Head of caudate nucleus (tissue), 42 donors: ENCODE measurements at regions not wholly inside any gene's neighbourhood (a gene's known extent, or its start where the extent isn't known, plus 50 kb on each side); places are given as distances from the start of the nearest gene placed in this dataset.
A peak's percentile ranks its signal among the peaks of the same experiment; 100 is the strongest.

Experiments used
- DNase-seq, 42 donors: peaks; one replicate each; pipeline versions ENCODE4 v3.0.0 to v3.0.0-alpha.2; 2020 to 2021; ENCODE audit warnings: mixed read lengths in 7 of 42
- intact Hi-C: fragments of 100-400 bp; cut with DNase I; formaldehyde crosslinking; loops from one replicate; pipeline ENCODE4 v1.15.0; 2022

DNA sequence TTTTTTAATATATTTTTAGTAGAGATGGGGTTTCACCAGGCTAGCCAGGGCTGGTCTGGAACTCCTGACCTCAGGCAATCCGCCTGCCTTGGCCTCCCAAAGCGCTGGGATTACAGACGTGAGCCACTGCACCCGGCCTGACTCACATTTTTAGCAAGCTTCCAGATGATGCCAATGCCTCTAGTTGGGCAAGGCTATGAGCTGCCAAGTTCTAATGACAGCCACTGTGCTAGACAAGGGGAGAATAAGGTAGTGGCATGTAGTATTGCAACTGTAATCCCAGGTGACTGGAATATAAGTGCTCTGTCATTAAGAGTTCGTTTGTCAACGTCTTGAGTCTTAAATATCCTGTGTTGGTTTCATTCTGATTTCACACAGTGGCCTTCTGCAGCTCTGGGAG, 96.7 kb downstream of the SLIT2 start:
- intact Hi-C loops, result no loop called here
- no peak for DNase-seq

DNA sequence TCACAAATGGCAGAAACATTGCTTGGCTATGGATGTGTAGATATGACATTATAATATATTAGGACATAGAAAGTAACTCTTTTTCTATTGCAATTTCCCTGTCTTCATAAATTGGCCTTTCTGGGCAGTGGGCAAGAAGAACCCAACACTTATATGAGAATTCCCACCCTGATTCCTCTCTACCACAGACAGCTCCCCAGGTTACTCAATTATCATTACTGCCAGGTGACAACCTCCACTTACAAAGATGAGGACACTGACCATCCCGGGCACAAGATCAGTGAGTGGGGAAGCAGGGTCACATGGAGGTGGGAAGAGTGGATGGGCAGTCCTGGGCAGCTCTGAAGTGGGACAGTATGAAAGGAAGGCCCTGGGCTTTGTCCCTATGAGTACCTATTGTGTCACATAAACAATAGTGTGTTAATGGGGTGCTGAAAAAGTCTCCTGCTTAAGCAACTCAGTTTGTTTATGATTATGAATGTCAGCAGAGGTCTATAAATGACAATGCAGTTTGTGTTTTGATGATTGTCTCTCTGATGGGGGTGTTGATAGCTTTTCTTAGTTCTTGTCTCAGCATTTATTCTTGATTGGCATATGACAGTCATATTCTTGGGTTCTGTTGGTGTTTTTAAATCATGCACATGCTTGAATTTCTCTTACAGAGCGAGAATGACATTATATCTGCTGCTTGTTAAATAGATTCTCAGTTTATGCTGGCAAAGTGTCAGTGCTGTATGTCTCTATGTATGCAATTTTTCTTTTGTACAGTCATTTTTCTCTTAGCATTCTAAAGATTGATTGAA, 99.9 kb downstream of the SLIT2 start:
- intact Hi-C loops, result no loop called here
- DNase-seq, result no peak

DNA sequence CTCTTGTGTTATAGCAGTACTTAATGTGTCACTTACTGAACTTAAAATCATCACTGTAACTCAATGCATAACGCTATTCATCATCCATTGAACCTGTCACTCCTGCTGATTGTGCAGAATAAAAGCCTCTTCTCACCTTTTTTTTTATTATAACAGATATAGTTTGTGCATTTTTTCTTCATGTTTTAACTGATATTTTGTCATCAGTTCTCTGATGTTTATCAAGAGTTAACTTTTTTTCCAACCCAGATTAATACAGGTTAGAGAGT, 100.4 kb downstream of the SLIT2 start:
- intact Hi-C loops, result no loop called here

DNA sequence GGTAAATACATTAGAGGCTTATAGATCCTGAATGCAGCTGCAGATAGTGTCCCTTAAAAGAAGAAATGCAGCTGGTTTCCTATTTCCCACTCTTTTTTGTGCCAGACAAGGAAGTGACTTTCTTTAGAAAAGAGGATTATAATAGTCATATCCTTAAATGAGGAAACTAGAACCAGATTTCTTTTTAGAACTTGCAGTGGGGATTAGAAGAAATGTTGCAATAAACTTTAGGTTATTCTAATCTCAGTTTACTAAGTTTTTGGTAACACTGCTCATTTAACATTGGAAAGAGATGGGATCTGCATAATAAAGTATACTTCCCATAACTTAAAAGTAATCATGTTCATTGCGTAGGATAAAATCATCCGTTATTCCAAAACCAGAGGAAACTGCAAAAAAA, 101.9 kb downstream of the SLIT2 start:
- DNase-seq, result no peak
- intact Hi-C loops, result no loop called here

More for the DNA sequence above, 100.4 kb downstream of the SLIT2 start:
- DNase-seq, result no peak

DNA sequence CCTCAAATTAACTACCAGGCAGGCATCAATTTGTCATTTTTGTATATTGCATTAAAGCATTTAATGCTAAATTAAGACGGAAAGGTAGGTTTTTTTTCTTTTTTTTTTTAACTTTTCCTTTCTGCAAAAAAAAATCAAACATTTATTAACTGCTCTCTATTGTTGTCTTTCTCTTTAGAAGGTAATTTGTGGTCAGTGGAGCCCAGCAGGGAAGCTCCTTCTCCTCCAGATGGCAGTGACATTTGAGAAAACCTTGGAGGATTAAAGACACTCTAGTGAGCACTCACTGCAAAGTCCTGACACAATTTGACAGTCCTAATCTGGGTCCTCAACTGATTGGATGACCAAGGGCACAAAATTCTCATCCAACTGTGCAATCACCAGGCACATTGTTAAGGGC, 102.4 kb downstream of the SLIT2 start:
- intact Hi-C loops, result no loop called here
- no peak for DNase-seq

DNA sequence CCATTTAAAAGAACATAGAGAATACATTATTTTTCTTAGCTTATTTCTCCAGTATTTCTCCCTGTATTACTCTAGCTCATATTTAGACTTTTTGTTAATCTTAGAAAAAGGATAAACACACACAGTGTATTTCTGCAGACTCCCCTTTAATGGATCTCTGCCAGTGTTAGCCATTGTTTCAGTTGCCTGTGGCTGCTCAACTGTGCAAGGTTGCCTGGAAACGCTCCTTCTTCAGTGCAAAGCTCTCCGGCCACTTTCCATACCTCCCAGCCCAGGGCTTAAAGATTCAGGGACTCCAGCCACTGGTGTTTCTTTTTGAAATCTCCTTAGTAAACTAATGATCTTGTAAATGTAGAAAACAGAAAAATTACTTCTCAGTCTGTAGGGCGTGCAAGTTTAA, 104.9 kb downstream of the SLIT2 start:
- peak in 28 of 42 donors; percentile 18 to 78 (median 48) for DNase-seq
- intact Hi-C loops, result no loop called here

DNA sequence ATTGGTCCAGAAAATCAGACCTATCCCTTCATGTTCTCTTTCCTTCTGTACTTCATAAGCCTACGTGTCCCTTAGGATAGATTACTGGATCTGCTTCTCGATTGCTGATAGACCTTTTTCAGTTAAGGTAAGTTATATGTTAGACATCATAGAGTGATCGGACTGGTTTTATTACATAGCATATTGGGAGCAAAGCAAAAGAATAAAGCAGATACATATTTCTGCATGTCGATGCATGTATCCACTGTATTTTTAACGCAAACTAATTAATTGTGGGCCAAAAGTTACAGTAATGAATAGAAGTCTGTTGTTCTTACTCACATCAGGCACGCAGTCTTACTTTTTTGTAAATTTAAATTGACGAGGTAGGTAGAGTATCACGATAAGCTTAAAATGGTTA, 106.4 kb downstream of the SLIT2 start:
- intact Hi-C loops, result no loop called here

DNA sequence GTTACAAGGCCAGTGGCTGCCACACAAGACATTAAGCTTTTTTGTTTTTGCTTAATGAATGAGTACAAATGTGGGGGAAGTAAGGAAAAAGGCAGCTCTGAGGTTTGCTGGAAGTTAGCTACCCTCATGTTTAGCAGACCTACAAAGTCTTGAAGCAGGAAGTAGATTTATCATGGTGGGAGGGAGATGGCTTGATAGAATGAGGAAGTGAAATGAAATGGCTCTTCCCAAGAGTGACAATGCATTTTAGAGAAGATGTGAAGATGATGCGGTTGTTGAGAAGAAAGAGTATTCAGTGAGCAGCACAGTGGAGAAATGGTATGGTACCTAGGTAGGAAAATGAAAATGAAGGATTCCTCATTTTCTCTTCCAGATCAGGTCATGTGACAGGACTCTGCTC, 108.0 kb downstream of the SLIT2 start:
- DNase-seq, result no peak
- intact Hi-C loops, result no loop called here

More for the DNA sequence above, 106.4 kb downstream of the SLIT2 start:
- DNase-seq, result no peak

DNA sequence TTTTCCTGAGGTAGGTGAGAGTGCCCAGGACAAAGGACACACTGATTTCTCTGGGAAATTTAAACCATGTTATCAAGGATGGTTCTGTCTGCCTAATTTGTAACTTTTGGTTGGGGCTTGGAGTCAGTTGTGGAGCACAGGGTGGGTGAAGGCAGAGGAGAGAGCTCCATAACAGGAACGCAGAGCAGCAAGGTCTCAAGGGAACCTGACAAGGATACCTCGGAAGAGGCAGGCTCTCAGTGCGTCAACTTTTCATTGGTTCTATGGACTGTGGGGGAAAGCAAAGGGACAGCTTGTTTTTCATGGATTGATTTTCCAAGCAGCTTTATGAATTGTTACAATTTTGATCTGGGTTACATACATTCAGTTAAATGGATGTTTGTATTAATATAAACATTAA, 110.4 kb downstream of the SLIT2 start:
- intact Hi-C loops, result no loop called here
- no peak for DNase-seq

DNA sequence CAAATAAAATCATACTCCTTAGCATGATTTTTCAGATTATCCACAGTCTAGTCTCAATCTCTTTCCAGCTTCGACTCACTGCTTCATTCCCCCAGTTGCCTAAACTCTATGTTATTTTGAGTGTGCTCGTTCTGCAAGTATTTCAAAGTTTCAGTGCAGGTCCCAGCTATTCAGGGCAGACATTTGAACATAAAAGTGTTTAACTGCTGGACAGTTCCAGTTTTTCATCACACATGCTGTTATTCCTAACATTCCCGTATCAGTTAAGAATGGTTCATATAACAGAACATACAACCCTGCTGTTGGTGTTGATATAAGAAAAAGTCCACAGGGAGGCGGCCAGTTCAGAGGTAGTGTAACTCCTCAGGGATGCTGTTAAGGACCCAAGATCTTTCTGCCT, 113.3 kb downstream of the SLIT2 start:
- no peak for DNase-seq
- intact Hi-C loops, result no loop called here

DNA sequence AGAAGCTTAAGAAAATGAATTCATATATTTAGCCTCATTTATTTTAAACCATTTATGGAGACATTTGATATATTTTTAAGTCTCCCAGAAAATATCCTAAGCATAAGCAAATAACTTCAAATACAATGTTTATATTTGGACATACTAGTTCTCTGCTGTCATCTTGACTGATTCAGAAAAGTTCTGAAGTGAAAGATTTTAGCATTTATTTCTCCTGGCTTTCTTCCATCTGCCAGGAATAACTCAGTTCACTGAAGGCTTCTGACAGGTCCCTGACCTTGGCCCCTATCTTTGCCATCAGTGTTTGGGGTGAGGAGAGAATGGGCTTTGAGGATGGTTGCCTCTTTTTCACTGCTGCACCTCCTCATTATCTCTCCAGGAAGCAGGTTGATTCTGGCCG, 115.7 kb downstream of the SLIT2 start:
- intact Hi-C loops, result no loop called here
- no peak for DNase-seq

DNA sequence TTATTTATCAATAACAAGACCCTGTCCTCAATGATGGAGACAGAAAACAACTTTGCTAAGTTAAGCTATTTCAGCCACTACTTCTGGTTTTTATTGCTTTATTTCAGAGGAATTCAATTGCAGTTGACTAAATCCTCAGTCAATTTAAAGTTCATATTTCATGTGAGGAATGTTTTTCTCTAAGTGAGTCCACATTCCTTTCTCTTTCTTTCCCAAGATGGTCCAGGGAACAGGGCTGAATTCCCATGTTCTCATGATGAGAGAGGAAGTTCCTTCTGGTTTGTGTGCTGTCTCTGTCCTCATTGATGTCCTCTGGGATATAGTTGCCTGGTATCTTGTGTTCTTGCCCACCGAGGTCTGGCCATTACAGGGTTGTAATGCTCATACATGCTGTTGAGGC, 117.2 kb downstream of the SLIT2 start:
- intact Hi-C loops, result no loop called here
- DNase-seq, result no peak

DNA sequence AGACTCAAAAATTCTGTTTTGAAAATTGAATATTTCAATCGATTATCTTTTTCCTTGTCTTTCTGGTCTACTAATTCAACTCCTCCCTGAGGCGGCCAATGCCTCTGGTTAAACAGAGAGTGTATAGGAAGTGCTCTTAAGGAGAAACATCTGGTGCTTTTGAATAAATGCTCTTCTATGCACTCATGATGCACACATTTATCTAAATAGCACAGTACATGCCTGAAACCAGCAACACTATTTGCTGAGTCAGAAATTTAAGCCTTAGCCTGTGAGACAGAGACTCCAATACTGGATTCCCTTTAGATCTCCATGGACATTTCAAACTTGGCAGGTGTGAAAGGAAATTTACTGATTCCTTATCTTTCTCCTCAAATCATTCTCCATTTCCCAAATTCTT, 118.6 kb downstream of the SLIT2 start:
- intact Hi-C loops, result no loop called here
- no peak for DNase-seq

DNA sequence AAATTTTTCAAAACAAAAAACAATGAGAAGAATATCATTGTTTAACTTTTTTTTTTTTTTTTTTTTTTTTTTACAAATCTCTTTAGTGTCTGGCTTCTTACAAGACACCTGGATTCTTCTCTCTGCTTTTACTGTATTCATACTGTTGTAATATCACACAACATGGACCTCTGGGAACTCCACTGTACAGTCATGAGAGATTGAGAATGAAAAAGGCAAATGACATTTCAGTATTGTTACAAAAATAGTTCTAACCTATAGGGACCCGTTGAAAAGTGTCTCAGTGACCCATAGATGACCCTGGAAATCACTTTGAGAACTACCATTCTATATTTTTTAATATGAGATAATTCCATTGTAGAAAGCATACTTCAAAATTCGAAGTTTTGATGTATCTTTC, 124.4 kb downstream of the SLIT2 start:
- DNase-seq, result no peak
- intact Hi-C loops, result no loop called here

DNA sequence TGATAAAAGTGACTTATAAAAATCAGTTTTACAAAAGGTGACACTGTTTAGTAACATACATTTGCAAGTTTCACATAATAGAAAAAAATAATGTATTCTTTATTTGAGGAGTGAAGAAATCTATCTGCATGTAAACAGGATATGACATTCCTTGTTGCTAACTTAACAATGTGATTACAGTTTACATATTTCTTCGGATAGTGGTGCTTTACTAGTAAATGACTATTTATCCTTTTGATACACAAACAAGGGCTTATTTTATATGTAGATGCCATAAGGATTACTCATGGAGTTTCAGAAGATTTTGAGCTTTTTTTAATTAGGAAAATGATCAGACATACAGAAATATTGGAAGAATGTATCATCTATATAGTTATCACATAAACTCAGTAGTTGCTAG, 126.5 kb downstream of the SLIT2 start:
- no peak for DNase-seq
- intact Hi-C loops, result no loop called here

DNA sequence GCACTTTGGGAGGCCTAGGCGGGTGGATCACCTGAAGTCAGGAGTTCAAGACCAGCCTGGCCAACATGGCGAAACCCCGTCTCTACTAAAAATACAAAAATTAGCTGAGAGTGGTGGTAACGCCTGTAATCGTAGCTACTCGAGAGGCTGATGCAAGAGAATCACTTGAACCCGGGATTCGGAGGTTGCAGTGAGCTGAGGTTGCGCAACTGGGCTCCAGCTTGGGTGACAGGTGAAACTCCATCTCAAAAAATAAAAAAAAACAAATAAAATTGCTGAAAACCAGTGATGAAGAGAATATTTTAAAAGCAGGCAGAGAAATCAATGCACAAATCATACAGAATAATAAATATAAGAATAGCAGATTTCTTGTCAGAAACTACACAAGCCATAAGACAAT, 129.3 kb downstream of the SLIT2 start:
- DNase-seq, result no peak
- intact Hi-C loops, result no loop called here

DNA sequence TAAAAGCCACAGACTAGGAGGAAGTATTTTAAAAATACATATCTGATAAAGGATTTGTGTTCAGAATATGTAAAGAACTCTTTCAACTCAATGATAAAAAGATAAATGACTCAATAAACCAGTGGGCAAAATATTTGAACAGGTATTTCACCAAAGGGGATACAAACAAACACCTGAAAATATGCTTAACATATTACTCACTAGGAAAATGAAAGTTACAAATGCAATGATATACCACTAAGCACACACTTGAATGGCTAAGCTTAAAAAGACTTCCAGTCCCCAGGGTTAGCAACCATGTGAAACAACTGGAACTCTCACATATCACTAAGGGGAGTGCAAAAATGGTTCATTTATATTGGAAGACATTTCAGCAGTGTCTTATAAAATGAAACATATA, 131.6 kb downstream of the SLIT2 start:
- intact Hi-C loops, result no loop called here
- no peak for DNase-seq

DNA sequence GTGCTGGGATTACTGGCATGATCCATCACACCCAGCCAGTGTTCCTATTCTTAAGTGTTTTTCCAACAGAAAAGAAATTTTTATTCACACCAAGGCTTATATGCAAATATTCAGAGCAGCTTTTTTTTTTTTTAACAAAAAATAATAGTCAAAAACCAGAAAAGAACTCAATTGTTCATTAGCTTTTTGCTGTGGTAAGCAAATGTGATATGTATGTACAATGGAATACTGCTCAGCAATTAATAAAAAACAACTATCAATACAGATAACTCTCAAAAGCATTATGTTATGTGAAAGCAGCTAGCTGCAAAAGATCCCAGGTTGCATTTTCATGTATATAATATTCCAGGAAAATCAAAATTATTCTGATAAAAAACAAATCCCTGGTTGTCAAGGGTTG, 132.3 kb downstream of the SLIT2 start:
- intact Hi-C loops, result no loop called here
- DNase-seq, result no peak

DNA sequence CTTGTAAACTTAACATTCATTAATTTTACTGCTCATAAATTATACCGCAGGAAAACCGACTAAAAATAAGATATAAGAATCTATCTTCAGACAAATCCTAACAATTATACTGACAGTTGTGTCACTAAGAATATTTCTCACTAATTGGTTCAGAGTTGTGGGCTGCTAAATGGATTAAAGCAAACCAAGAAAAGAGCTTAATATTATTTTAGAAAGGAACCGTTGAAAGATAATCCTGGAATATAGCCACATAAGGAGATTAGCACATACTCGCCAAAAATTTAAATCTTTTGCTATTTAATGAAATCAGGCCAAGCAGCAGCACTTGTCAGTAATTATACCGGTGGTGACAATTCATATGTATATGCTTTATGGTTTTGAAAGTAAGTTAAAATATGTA, 132.8 kb downstream of the SLIT2 start:
- intact Hi-C loops, result no loop called here
- no peak for DNase-seq

DNA sequence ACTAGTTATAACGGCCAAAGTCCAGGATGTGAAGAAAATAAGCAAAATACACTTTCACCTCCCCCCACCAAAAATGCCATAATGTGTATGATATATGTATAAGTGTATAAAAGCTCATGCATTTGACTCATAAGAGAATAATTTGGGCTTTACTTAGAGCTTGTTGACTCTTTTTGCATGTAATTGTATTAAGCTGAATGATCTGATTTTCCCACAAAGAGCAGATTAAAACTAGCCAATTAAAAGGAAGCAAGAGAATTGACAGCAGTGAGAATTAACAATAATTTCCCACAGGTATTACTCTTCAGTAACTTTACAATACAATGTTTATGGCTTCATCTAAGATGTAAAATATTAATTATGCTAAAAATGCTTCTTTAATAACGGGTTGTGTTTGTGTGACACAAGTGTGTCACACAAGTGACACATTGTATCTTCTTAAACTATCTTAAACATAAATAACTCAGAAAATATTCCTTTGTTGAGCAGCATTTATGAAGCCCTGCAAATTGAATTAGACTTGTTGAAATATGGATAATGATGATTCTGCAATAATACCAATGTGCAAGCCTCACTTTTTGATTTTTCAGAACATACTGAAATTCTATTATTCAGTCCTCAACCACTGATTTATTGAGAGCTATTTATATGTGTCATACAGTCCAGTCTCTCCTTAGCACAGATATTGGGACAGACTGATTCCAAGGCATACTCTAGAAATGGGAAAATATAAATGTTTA, 134.5 kb downstream of the SLIT2 start:
- intact Hi-C loops, result no loop called here
- DNase-seq, result no peak

DNA sequence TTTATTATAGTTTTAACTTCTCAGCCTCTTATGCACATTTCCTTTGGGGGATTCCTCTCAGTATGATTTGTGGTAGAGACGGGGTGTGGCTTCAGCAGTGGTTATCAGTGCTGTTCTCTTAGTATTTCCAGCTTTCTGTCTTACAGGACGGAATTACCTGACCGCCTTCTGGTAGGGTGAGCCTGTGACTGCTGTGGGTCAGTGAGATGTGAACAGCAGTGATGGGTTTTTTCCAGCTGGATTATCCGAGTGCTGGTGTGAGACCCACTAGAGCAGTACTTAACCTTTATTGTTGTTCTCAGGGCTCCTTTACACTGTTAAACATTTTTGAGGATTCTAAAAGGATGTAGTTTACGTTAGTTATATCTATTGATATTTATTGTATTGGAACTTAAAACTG, 135.2 kb downstream of the SLIT2 start:
- intact Hi-C loops, result no loop called here
- DNase-seq, result no peak
